GM23248 (cell line): ENCODE measurements at regions not wholly inside any gene's neighbourhood (a gene's known extent, or its start where the extent isn't known, plus 50 kb on each side); places are given as distances from the start of the nearest gene placed in this dataset. TPM values are rescaled to one million over a fixed set of nuclear protein-coding genes. Genes with fewer than 3 reads are reported as not detected.
"Not testable (repeated sequence)": the region's sequence is repeated elsewhere in the genome, so short reads cannot be mapped to it uniquely, and the experiment has no call there.

Source experiments
- DNase-seq: peaks from one replicate; pipeline ENCODE4 v3.0.0-alpha.2; 2015
- H2AFZ ChIP-seq: fragments of 200-600 bp; sonication (generic); 2 replicates; pipeline ENCODE4 v1.6.1; 2016; ENCODE audit warnings: antibody characterized with exemption
- H3F3A ChIP-seq: fragments of 200-600 bp; sonication (generic); 2 replicates; pipeline ENCODE4 v1.6.1; 2016; ENCODE audit warnings: mild to moderate bottlenecking, antibody characterized with exemption, mixed run types; ENCODE audit not compliant: insufficient read depth
- H3K27ac ChIP-seq: fragments of 200-600 bp; sonication (generic); 2 replicates; pipeline ENCODE4 v1.5.1; 2016; ENCODE audit warnings: mild to moderate bottlenecking
- H3K27me3 ChIP-seq: fragments of 200-600 bp; sonication (generic); replicated peaks from 2 replicates; pipeline ENCODE4 v1.6.1; 2016; ENCODE audit warnings: mild to moderate bottlenecking; ENCODE audit not compliant: insufficient read depth
- H3K36me3 ChIP-seq: fragments of 200-600 bp; sonication (generic); 2 replicates; pipeline ENCODE4 v1.6.1; 2016; ENCODE audit warnings: low read depth, mild to moderate bottlenecking
- H3K4me1 ChIP-seq: fragments of 200-600 bp; sonication (generic); 2 replicates; pipeline ENCODE4 v1.6.1; 2016; ENCODE audit warnings: mild to moderate bottlenecking; ENCODE audit not compliant: insufficient read depth
- H3K4me2 ChIP-seq: fragments of 200-600 bp; sonication (generic); one replicate; pipeline ENCODE4 v1.6.1; 2016; ENCODE audit warnings: mild to moderate bottlenecking; ENCODE audit not compliant: unreplicated experiment
- H3K4me3 ChIP-seq: fragments of 200-600 bp; sonication (generic); 2 replicates; pipeline ENCODE4 v1.5.1; 2016; ENCODE audit warnings: mild to moderate bottlenecking
- H3K79me2 ChIP-seq: fragments of 200-600 bp; sonication (generic); 2 replicates; pipeline ENCODE4 v1.6.1; 2016; ENCODE audit warnings: mild to moderate bottlenecking; ENCODE audit not compliant: insufficient read depth
- H3K9ac ChIP-seq: fragments of 200-600 bp; sonication (generic); 2 replicates; pipeline ENCODE4 v1.6.1; 2016; ENCODE audit warnings: mild to moderate bottlenecking
- H3K9me2 ChIP-seq: fragments of 200-600 bp; sonication (generic); 2 replicates; pipeline ENCODE4 v1.6.1; 2016; ENCODE audit warnings: mixed run types, mild to moderate bottlenecking, moderate library complexity; ENCODE audit not compliant: insufficient read depth
- H3K9me3 ChIP-seq: fragments of 200-600 bp; sonication (generic); one replicate; pipeline ENCODE4 v1.6.1; 2017; ENCODE audit warnings: low read depth
- H4K20me1 ChIP-seq: fragments of 200-600 bp; sonication (generic); 2 replicates; pipeline ENCODE4 v1.6.0; 2016; ENCODE audit not compliant: insufficient read depth
- WGBS, 2 experiments: methylation state at CpG; one replicate each; pipeline ENCODE4 v1.1.6; 2015 to 2017; ENCODE audit warnings: low lambda C conversion rate in 2 of 2, low coverage in 1 of 2; ENCODE audit errors: missing lambda C conversion rate in 2 of 2; 5-methylcytosine and 5-hydroxymethylcytosine counted together
- in situ Hi-C: fragments of 300-500 bp; cut with MboI; formaldehyde crosslinking; loops from 2 replicates; pipeline ENCODE4 v1.15.0; 2020
- small RNA-seq: library from RNA; depleted of rRNA; stranded (forward); fragments of <200 nt; gene quantifications from one replicate; pipeline ENCODE3, GENCODE V24; 2014; ENCODE audit warnings: low read depth, low replicate concordance

GRCh38 chr9:41619254-41619653 lies 430.1 kb upstream of the ZNG1F start:
- WGBS, 2 experiments = no CpG with 5 or more reads among the region's 2 CpGs
- H3K9ac ChIP-seq, H3K79me2 ChIP-seq, H3K9me3 ChIP-seq, H4K20me1 ChIP-seq, in situ Hi-C loops, H3K36me3 ChIP-seq, H3K9me2 ChIP-seq, H3K4me2 ChIP-seq, H3K27me3 ChIP-seq, H3K4me1 ChIP-seq, H3K4me3 ChIP-seq, H2AFZ ChIP-seq, H3K27ac ChIP-seq, DNase-seq, H3F3A ChIP-seq: not testable (repeated sequence)

- DNase-seq, H3K4me3 ChIP-seq, H3K9me3 ChIP-seq, in situ Hi-C loops, H3K36me3 ChIP-seq, H3K9ac ChIP-seq, H4K20me1 ChIP-seq, H3F3A ChIP-seq, H3K4me2 ChIP-seq, H3K4me1 ChIP-seq, H3K79me2 ChIP-seq, H2AFZ ChIP-seq, H3K9me2 ChIP-seq, H3K27ac ChIP-seq, H3K27me3 ChIP-seq: not testable (repeated sequence)
- WGBS, 2 experiments = no CpG with 5 or more reads among the region's 4 CpGs
Measured at GRCh38 chr9:41606961-41607547, 417.9 kb upstream of the ZNG1F start.

GRCh38 chr9:41565572-41565971 lies 376.5 kb upstream of the ZNG1F start:
- H3K9ac ChIP-seq, H3K9me3 ChIP-seq, H4K20me1 ChIP-seq, H3K9me2 ChIP-seq, H3F3A ChIP-seq, H3K27ac ChIP-seq, in situ Hi-C loops, H3K79me2 ChIP-seq, H2AFZ ChIP-seq, H3K4me2 ChIP-seq, H3K36me3 ChIP-seq, H3K4me1 ChIP-seq, H3K27me3 ChIP-seq, H3K4me3 ChIP-seq: not testable (repeated sequence)
- WGBS, 2 experiments = 0% methylated on average over 1 of the region's 1 CpG
- peak; percentile 0 for DNase-seq

Small RNAs in the stretch of these regions (small RNA-seq; reads per million reads assigned to genes)
- gene AL591926.1 (not detected), gene AL591926.4 (not detected), gene AL591926.5 (not detected), gene AL591926.6 (not detected), gene AL591926.8 (not detected), gene AL591926.9 (not detected), gene RF00019 (not detected), gene RF00156 (not detected), gene RN7SL565P (not detected)
